Retinal pigment epithelial cell (primary cell): ENCODE measurements at regions not wholly inside any gene's neighbourhood (a gene's known extent, or its start where the extent isn't known, plus 50 kb on each side); places are given as distances from the start of the nearest gene placed in this dataset.

ENCODE experiments used
- DNase-seq: peaks from one replicate; pipeline ENCODE4 v3.0.0-alpha.2; 2010; ENCODE audit warnings: low read depth
- H3K4me3 ChIP-seq: 2 replicates; pipeline ENCODE4 v1.5.1; 2011; ENCODE audit warnings: mild to moderate bottlenecking, low read length, control low read depth, moderate library complexity
- TF ChIP-seq, protein P1 (sequence below): conservative IDR thresholded peaks from 2 replicates; pipeline ENCODE4 v1.5.1; 2011; ENCODE audit warnings: low read depth, low read length, control low read depth, inconsistent platforms

GRCh38 chr14:30283822-30284446, 275.0 kb upstream of the G2E3 start:
- DNase-seq: no peak
- no peak overlapping the region for H3K4me3 ChIP-seq
- TF ChIP-seq, protein P1, sequence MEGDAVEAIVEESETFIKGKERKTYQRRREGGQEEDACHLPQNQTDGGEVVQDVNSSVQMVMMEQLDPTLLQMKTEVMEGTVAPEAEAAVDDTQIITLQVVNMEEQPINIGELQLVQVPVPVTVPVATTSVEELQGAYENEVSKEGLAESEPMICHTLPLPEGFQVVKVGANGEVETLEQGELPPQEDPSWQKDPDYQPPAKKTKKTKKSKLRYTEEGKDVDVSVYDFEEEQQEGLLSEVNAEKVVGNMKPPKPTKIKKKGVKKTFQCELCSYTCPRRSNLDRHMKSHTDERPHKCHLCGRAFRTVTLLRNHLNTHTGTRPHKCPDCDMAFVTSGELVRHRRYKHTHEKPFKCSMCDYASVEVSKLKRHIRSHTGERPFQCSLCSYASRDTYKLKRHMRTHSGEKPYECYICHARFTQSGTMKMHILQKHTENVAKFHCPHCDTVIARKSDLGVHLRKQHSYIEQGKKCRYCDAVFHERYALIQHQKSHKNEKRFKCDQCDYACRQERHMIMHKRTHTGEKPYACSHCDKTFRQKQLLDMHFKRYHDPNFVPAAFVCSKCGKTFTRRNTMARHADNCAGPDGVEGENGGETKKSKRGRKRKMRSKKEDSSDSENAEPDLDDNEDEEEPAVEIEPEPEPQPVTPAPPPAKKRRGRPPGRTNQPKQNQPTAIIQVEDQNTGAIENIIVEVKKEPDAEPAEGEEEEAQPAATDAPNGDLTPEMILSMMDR: peak; percentile 95

DNA sequence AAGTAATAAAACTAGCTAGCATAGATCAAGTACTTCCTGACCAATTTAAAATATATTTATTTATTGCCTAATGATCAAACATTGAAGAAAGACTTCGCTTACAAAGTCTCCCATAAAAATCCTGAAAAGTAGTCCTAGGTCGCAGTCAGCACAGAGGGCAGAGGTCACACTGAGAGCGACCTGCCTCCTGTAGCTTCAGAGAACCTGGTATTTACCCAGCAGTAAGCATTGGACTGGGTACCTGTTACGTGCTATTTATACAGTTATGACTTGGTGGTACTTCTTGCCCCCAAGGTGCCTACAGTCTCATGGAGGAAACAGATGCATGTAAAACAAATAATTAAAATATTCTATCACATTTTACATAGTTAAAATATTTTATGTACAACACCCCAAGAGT, 274.1 kb upstream of the G2E3 start:
- TF ChIP-seq, protein P1: no peak
- no peak overlapping the region for H3K4me3 ChIP-seq
- DNase-seq: no peak

DNA sequence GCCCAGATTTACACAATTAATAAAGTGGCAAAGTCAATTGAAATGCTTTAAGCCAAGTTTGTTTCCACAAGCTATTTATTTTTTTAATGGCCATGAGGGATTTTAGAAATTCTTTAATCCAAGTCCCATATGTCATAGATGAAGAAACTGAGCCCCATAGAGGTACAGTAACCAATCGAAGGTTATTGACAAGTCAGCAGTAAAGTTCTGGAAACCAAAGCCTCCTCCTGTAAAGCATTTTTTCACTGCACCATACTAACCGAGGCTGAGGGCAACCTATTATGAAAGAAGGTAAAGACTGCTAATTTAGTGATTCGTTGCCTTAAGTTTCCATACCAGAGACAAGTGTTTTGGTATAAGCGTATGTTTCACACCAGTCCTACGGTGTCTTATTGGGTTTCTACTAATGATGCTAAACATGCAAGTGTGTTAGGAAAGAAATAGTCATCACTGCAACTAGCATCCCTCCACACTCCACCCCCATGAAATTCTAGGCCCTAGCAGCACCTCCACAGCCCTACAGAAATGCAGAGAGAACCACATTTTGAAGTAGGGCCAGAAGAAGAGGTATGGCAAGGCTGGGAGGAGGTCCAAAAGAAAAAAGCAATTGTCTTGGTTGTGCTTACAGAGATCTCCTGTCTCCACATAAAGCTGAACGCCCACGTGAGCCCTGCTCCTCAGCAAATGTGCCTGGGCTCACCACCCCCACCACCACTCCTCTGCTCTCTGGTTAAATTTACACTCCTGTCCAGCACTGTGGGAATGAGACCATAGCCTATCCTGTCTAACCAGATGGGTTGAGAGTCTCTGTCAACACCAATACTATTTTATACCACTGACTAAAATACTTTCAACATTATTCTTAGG, 271.1 kb upstream of the G2E3 start:
- H3K4me3 ChIP-seq: no peak overlapping the region
- DNase-seq: no peak
- TF ChIP-seq, protein P1: no peak

GRCh38 chr14:30290001-30290400, 269.0 kb upstream of the G2E3 start:
- no peak for DNase-seq
- no peak overlapping the region for H3K4me3 ChIP-seq
- TF ChIP-seq, protein P1: no peak

DNA sequence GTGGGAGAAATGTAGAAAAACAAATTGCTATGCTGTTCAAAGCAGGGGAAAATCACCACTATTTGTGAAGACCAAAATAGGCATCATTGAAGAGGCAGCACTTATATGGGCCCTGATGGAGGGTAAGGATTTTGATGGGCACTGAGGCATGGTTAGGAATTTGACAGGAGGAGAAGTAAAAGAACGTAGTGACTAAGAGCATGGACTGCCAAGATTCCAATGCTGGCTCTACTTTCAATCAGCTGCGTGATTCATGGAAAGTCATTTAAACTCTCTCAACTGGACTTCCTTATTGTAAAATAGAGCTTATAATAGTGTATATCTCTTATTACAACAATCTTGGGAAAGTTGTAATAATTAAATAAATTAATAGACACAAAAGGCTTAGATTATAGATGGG, 267.7 kb upstream of the G2E3 start:
- H3K4me3 ChIP-seq: no peak overlapping the region
- peak; percentile 59 for DNase-seq
- TF ChIP-seq, protein P1: no peak

DNA sequence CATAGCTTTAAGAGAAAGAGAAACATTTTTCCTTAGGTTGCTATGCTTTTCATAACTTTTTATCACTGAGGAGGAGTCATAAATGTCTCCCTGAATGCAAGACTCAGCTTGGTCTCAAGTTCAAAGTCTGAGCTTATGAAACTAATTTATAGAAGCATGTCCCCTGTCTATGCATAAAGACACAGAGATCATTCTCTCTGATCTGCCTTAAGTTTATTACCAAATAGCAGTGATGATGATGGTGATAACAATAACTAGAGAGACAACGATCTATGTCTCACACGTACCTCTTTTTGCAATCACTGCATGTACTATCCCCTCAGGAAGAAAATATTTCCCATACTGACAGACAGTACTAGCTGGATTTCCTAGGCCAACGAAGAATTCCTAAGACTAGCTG, 266.4 kb upstream of the G2E3 start:
- TF ChIP-seq, protein P1: no peak
- DNase-seq: no peak
- H3K4me3 ChIP-seq: no peak overlapping the region

DNA sequence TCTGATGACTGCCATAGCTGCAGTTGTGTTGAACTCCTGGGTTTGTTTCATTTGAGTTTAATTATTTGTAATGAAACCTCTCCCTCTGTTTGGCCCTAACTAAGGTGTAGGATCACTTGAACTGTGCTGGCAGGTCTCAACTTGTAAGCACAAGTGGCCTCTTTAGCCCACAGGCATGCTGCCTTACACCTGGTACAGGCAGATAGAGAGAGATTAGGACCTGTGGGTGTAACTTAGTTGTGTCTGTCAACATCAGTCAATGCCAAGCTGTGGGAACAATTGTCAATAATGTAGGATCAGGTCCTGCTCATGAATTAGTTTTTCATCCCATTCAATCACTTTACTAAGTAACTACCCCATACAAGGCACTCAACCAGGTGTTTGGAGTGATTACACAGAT, 263.0 kb upstream of the G2E3 start:
- DNase-seq: no peak
- TF ChIP-seq, protein P1: no peak
- H3K4me3 ChIP-seq: no peak overlapping the region
